SU-DHL-6 (cell line): ENCODE measurements at regions not wholly inside any gene's neighbourhood (a gene's known extent, or its start where the extent isn't known, plus 50 kb on each side); places are given as distances from the start of the nearest gene placed in this dataset.

ENCODE experiments used
- CTCF ChIP-seq: fragments of 200-600 bp; sonication (generic); IDR thresholded peaks from one replicate; pipeline ENCODE4 v1.5.1; 2017; ENCODE audit warnings: antibody characterized with exemption, mild to moderate bottlenecking, low read length, moderate library complexity; ENCODE audit not compliant: insufficient read depth, poor library complexity, severe bottlenecking
- EZH2phosphoT487 ChIP-seq: fragments of 200-600 bp; sonication (generic), shearing (Covaris generic); conservative IDR thresholded peaks from 2 replicates; pipeline ENCODE4 v1.6.1; 2018; ENCODE audit warnings: mild to moderate bottlenecking, antibody characterized with exemption, low read length, moderate library complexity, mixed read lengths

GRCh38 chr7:45435846-45436245 lies 138.3 kb upstream of the ADCY1 start:
- TF ChIP-seq CTCF (no peak), EZH2phosphoT487 (no peak)
